ENCODE measurements at regions not wholly inside any gene's neighbourhood (a gene's known extent, or its start where the extent isn't known, plus 50 kb on each side); places are given as distances from the start of the nearest gene placed in this dataset.
A peak's percentile ranks its signal among the peaks of the same experiment; 100 is the strongest.
"Not testable (repeated sequence)": the region's sequence is repeated elsewhere in the genome, so short reads cannot be mapped to it uniquely, and the experiment has no call there.

- DNase-seq = no peak
Measured at GRCh38 chr12:68514807-68515411, 95.8 kb upstream of the RAP1B start.

DNA sequence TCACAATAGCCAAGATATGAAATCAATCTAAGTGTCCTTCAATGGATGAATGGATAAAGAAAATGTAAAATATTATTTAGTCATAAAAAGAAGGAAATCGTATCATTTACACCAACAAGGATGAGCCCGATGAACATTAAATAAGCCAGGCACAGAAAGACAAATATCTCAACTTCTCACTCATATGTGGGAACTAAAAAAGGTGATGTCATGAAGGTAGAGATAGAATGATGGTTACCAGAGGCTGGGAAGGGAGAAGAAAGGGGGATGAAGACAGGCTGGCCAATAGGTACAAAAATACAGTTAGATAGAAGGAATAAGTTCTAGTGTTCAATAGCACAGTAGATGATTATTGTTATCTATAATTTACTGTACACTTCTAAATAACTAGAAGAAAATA is 94.9 kb upstream of the RAP1B start:
- DNase-seq = no peak

DNA sequence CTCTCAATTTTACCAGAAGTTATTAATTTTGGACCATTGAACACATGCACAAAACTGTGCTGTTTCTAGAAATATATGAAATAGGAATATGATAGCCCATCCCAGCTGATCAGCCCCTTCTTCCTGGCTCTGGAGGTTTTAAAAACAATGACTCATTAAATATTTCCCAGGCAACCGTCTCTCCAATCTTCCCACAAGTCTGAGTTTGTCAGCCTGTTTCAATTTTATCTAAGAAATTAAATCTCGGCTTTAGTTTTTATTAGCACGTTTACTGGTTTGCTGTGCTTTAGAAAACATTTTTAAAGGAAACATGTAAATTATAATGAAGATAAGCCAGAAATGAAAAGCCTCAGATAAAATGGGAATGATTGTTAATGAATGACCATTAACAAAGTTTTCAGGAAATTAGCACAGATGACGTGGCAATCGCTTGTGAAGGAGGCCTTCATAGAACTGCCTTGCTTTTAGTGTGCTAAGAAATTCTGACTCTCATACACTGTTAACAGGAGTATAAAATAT is 89.3 kb upstream of the RAP1B start:
- peak; percentile 83 for DNase-seq

GRCh38 chr12:68521848-68522502 is 88.7 kb upstream of the RAP1B start:
- peak; percentile 42 for DNase-seq

DNA sequence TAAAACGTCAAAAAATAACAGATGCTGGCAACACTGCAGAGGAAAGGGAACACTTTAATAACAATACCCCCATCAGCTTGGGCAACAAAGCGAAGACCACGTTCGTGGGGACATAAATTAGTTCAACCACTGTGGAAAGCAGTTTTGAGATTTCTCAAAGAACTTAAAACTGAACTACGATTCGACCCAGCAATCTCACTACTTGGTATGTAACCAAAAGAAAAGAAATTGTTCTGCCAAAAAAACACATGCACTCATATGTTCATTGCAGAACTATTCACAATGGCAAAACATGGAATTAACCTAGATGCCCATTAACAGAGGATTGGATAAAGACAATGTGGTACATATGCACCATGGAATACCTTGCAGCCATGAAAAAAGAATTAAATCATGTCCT is 81.2 kb upstream of the RAP1B start:
- DNase-seq = no peak

DNA sequence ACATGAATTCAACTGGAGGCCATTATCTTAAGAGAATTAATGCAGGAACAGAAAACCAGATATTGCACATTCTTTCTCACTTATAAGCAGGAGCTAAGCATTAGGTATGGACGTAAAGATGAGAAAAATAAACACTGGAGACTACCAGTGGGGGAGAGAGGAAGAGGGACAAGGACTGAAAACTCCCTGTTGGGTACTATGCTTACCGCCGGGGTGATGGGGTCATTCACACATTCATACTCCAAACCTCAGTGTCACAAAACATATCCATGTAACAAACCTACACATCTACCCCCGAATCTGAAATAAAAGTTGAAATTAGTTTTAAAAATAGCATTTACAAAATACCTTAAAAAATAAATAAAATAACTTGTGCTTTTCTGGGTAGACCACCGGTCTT is 80.8 kb upstream of the RAP1B start:
- no peak for DNase-seq

GRCh38 chr12:68530299-68530698 is 80.4 kb upstream of the RAP1B start:
- DNase-seq = no peak

- peak; percentile 85 for DNase-seq
Measured at GRCh38 chr12:68530965-68531364, 79.7 kb upstream of the RAP1B start.

GRCh38 chr12:68532204-68532886 is 78.4 kb upstream of the RAP1B start:
- peak; percentile 37 for DNase-seq

GRCh38 chr12:68532887-68533248 is 77.8 kb upstream of the RAP1B start:
- DNase-seq = no peak

- no peak for DNase-seq
Measured at GRCh38 chr12:68534108-68534507, 76.6 kb upstream of the RAP1B start.

GRCh38 chr12:68536885-68537485 is 73.7 kb upstream of the RAP1B start:
- peak; percentile 34 for DNase-seq

DNA sequence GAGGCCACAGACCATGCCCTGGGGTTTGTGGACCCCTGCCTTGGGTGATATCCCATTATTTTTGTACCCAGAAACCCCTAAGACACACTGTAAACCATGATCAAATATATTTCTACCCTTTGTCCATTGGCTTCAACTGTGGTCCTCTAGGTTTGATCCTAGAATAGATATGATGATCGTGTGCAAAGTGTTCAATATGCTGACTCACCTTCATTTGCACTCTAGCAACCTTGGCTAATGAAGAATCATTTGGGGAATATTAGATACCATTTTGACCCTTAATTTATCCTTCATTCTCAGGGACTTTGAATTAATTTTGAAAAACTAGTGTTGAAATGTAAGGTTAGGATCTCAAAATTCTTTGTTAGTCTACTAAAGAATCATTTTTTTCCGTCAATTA is 73.1 kb upstream of the RAP1B start:
- DNase-seq = no peak

- peak; percentile 48 for DNase-seq
Measured at GRCh38 chr12:68538726-68539614, 71.7 kb upstream of the RAP1B start.

GRCh38 chr12:68539615-68539952 is 71.1 kb upstream of the RAP1B start:
- no peak for DNase-seq

DNA sequence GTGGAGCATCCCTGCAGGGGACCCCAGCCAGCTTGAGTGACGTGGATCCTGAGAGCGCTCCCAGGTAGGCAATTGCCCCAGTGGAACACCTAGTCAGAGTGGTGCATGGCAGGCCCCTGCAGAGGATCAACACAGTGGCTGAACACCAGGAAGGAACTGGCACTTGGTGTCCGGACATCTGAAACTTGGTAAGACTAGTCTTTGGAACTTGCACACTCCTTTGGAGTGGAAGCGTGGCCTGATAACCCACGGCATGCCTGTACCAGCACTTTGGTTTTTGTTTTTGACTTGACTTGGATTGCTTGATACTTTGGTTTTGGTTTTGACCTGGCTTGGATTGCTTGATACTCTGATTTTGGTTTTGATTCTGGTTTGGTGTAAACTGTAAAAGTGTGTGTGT is 69.9 kb upstream of the RAP1B start:
- not testable (repeated sequence) for DNase-seq

DNA sequence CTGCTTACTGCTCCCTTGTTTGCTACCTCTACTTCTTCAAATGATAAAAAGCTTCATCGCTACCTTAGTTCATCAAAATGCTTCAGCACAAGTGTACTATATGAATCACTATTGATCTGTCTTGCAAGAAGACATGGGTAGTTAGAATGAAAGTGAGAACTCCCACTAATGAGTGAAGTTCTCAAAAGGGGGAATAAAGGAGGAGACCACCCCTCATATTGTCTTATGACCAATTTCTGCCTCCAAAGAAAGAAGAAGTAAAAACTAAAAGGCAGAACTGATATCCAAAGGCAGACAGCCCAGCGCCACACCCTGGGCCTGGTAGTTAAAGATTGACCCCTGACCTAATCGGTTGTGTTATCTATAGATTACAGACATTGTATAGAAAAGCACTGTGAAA is 63.4 kb upstream of the RAP1B start:
- DNase-seq = not testable (repeated sequence)

DNA sequence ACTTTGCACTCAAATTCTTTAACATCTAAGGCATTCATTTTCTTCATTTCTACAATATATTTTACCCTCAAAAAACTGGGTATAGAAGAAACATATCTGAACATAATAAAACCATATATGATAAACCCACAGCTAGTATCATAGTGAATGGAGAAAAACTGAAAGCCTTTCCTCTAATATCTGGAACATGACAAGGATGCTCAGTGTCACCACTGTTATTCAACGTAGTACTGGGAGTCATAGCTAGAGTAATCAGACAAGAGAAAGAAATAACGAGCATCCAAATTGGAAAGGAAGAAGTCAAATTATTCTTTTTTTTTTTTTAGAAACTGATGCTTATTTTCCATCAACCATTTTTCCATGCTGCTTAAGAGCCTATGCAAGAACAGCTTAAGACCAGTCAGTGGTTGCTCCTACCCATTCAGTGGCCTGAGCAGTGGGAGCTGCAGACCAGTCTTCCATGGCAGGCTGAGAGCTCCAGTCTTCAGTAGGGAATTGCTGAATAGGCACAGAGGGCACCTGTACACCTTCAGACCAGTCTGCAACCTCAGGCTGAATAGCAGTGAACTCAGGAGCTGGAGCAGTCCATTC is 58.0 kb upstream of the RAP1B start:
- DNase-seq = not testable (repeated sequence)

DNA sequence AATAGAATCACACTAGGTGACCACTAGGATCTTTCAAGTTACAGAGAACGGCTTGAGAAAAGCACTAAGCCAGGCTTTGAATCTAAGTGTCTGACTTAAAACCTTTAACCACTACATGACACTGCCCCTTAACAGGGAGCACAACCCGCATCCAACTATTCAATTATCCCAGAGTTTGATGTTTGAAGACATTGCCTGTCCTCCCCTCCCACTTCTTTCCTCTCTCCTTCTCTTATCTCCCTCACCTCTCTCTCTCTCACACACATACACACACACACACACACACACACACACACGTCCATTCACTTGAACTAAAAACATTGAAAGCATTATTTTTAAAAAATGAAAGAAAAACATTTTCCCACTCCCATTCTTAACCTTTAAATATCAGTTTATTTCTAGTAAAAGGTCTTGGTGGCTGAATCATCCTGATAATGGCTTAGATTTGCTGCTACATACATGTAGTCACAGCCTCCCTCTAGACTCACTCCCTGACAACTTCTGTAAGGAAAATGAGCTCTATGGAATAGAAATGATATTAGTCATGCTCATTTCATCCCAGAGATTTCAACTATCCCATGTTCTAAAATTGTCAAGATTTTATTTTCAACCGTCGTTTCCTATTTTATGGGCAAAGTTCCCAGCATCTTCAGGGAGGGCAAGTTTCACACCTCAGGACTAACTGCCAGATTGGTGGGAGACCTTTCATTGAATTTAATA is 53.5 kb upstream of the RAP1B start:
- DNase-seq = peak; percentile 94

- no peak for DNase-seq
Measured at GRCh38 chr12:68559246-68559645, 51.5 kb upstream of the RAP1B start.

- peak; percentile 79 for DNase-seq
Measured at GRCh38 chr12:68559984-68560850, 50.5 kb upstream of the RAP1B start.
